NCI-H510A (cell line): ENCODE measurements at regions not wholly inside any gene's neighbourhood (a gene's known extent, or its start where the extent isn't known, plus 50 kb on each side); places are given as distances from the start of the nearest gene placed in this dataset.

Experiments
- DNase-seq: peaks from one replicate; lab custom pipeline; 2025; lab: John Stamatoyannopoulos, UW

DNA sequence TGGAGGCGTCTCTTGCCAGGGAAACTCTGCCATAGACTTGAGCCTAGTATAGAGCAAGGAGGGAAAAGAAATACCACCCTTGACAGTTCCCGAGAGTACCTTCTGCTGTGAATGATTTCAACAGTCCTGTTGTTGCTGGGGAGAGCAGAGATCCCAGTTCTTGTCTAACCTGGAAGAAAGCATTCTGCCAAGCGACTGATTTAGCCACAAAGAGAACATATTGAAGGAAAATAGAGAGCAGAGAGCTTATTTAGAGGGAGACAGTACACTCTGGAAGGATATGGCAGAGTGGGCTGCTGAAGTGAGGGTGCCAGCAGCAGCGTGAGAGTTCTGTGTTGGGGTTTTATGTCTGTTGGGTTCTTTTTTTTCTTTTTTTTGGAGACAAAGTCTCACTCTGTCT lies 966.9 kb upstream of the TMEM132C start:
- no peak for DNase-seq

DNA sequence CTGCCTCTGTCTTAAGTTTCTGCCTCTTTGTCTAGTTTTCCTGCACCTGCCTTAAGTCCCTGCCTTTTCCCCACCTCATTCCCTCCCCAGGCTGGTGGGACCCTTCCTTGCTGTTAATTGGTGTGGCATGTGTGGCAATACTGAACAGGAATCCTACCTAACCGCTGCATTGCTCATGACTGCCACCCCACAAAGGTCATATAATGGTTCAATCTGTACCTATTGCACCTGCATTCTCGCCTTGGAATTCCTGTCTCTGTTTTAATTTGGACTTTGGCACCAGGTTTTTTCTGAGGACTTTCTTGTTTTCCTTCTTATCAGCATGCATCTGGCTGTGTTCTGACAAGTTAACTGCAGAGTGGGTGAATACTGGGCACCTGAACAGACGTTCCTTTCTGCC lies 966.2 kb upstream of the TMEM132C start:
- no peak for DNase-seq

DNA sequence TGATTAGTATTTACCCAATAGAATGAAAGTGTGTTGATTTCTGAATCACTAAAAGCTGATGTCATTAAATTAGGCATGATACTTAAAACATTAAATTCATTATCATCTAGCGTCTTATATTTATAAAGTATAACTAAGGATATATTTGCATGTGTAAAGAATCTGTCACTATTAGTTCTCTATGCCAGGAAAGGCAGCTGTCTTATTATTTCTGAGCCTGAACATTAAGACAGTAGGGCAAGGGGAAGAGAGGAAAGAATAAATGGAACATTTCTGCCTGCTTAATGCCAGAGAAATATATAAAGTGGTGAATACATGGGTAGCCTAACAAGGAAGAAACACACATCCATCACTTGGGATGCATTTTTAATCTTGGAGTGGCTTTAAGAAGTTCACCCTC lies 965.1 kb upstream of the TMEM132C start:
- no peak for DNase-seq

DNA sequence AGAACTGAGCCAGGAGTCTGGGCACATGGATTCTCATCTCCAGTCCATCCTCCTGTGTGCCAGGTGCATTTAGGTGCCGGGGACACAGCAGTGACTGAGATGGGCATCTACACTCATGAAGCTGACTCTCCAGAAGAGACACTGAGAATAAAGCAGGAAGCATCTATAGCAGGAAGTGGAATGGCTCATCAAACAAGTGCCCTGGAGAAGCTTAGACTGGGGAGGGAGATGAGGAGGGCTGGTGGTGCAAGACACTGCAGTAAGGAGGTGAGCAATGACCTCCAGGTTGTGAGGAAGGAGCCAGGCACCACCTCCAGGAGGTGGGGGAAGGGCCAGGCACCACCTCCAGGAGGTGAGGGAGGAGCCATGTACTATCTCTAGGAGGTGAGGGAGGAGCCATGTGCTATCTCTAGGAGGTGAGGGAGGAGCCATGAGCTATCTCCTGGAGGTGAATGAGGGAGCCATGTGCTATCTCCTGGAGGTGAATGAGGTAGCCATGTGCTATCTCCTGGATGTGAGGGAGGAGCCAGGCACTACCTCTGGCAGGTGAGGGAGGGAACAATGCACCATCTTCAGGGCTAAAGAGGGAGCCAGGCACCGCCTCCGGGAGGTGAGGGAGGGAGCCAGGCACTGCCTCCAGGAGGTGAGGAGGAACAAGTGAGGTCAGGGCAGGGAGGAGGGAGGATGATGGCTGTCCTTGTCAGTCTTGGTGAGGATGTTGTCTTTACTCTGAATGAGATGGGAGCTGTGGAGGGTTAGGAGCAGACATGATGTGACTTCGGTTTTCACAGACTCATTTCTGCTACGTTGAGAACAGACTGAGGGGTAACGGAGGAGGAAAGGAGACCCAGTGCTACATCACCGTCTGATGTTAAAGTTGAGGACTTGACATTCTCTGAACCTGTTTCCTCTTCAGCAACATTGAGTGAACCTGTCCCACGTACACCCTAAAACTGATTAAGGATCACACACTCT lies 961.9 kb upstream of the TMEM132C start:
- no peak for DNase-seq

DNA sequence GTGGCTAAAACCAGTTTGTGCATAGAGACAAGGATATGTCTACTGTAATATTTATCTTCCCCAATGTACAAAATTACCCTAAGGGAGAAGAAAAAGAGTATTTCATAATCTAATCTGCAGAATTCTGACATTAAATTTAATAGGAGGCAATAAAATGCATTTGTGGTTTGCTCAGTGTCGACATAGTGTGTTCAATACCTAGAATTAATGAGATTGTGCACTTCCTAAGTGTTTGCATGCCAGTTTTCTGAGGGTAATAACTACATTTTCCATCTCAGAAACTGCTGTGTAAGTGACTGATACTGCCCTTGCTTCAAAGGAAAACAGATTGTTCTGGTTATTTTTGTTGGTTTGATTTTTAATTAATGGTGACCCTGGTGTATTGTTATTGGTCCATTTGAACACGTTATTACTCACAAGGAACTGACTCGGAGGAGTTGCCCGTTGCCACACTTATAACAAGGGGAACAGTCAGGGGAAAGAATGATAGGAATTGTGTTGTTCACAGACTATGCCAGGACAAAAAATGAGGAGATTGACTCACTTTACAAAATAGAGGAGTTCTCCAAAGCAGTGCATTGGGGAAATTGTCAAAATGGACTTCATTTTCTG lies 960.3 kb upstream of the TMEM132C start:
- no peak for DNase-seq

DNA sequence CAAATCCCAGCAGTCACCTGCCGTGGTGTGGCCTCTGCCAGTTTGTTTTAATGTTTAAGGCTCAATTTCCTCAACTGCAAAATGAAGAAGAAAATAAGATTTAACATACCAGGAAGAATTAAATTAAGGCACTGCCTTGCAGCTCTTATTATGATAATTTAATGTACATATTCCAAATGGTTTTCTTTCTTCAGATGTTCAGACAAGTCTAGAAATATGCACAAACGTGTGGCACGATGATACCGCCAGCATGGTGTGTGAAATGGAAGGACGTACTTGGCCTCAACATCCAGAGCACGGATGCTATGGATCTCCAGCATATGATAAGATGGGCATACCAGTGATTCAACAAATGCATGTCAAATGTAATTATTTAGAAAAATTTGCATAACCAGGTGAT lies 959.4 kb upstream of the TMEM132C start:
- no peak for DNase-seq

DNA sequence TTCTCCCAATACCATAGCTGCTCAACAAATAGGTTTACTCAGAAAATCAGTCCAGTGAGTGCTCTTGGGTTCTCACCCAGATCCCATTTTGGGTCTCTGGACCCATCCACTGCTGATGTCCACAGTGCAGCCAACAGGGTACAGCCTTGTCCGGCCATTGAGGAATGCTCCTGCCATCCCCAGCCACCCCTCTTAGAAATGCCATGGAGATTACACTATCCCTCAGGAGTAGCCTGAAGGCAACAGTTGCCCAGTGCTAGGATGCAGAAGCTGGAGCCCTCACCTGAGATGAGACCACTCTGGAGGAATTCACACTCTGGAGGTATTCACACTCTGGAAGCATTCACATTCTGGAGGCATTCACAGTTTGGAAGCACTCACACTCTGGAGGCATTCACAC lies 958.8 kb upstream of the TMEM132C start:
- DNase-seq = no peak

DNA sequence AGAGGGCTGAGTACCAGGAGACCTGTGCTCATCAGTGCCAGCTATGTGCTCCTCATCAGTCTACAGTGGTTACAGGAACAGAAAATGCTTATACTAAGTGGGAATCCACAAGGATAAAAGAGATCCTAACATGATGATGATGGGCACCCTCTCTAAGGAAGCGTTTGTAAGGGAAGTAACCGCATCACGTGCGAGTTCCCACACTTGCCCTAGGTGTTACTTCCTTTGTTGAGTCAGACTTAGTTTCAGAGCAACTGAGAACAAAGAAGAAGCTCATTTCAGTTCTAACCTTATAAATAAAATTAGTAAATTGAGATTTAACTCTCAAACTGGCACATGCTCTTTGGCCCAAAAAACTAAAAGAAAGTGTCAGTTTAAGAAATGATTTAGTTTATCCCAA lies 956.4 kb upstream of the TMEM132C start:
- DNase-seq = no peak

DNA sequence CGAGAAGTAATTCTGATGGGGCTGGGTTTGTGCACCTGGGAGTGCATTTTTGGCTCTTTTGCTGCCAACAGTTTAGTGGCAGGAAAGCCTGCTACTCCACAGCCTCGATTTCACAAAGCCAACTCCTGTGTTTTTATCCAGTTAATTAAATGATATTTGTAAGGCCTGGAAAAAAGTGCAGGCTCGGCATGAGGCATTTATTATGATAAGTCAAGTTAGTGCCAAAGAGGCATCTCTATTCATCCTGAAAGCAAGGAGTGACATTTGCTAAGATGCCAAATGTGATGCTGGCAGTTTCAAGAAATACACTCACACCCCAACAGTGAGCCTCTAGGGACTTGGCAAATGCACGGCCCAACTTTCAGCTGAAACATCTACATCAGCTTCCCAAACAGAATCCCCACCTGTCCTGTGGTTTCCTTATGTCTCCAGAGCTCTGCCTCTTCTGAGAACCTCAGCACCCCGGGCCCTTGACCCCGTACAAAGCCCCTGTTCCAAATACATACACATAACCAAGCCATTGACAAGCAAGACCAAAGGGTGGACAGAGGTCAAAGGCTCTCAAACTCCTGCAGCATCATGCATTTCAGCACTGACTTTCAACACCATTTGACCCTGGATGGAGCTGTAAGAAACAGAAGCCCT lies 955.1 kb upstream of the TMEM132C start:
- DNase-seq = no peak

DNA sequence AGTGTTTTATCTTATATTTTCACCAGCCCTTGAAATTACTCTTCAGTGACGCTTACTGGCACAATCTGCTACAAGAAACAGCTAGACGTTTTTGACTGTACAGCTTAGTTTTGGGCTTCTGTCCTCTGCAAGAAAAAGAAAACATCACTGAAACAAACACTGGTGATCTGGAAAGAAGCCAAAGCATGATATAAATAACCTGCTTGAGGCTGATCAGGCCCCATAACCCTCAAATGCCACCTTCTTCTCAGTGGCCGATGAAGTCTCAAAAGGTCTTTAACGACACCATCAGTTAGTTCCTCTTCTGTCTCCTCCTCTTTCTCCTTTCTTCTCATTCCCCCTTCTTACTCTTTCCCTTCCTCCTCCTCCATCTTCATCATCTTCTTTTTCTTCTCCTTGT lies 942.3 kb upstream of the TMEM132C start:
- DNase-seq = no peak

DNA sequence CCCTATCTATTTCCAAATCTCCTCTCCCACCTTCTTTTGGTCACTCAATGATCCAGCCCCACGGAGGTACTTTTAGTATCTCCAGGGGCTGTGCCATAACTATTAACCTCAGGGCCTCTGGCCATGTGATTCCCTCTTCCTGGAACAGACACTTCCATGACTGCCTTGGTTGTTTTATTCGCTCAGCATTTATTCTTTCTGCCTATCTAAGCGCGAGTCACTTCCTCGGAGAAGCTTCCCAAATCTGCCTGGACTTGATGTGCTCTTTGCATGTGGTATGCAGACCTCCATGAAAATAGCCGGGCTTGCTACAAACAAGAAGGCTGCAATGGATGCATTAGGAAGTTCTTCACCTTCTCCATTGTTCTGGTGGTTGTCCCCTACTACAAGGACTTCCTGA lies 939.0 kb upstream of the TMEM132C start:
- no peak for DNase-seq

DNA sequence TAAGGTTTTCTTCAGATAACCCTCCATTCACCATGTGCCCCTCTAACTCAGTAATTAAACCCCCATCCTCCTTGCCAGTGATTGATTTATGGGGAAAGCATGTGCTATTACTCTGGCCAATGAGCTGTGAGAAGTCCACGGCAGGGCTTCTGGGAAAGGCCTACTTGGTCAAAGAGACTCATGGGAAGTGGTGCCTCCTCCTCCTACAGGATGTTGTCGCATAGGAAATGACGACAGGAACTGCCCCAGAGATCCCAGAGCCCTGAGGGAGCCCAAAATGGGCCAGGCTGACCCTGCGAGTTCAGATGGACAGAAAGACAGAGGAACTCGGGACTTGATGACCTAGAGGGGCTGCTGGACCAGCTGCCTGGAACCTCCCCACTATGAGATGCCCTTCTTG lies 938.1 kb upstream of the TMEM132C start:
- DNase-seq = no peak

DNA sequence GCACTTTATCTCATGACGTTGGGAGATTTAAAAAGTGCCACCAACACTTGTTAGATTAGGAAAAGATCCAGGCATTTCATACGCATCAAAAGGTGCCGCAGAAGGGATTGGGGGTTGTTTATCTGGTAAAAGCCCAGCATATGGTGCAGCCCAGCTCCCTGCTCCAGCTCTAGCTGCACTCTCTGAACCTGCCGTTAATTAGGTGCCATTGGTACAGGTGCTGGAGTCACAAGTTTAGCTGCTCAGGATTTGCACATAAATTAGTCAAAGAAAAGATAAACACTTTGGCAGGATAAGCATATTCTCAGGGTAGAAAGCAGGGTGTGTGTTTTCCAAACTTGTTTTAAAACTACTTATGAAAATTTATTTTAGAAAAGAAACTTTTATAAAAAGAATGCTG lies 932.6 kb upstream of the TMEM132C start:
- DNase-seq = no peak

DNA sequence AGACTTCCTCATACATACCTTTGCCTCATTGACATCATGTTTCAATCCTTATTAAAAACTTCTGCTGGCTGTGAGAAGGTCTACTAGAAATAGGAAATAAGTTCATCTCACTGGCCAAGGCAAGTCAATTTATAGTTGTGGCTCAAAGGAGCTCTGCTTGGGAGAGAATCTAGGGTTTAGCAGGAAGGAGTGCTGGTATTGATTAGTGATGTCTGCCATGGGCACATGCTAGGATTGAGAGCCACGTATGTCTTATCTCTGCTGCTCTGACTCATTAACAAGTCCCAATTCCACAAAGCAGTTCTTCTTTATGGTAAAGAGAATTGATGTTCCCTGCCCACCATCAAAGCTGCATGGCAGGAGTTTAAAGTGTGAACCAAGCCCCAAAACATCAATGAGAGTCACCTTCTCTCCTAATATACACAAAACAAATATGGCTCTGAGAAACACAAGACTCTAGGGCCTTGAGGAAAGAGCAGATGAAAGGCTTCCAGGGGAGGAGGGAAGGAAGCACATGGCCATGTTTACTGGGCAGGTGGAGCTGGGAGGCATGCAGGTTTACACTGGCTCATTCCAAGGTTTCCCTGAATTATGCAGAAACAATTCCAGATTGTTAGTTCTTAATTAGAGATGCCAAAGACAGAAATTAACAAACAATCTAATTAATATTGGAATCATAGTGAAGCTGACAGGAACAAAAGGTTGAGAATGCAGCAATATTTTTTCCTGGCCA lies 931.9 kb upstream of the TMEM132C start:
- DNase-seq = no peak

DNA sequence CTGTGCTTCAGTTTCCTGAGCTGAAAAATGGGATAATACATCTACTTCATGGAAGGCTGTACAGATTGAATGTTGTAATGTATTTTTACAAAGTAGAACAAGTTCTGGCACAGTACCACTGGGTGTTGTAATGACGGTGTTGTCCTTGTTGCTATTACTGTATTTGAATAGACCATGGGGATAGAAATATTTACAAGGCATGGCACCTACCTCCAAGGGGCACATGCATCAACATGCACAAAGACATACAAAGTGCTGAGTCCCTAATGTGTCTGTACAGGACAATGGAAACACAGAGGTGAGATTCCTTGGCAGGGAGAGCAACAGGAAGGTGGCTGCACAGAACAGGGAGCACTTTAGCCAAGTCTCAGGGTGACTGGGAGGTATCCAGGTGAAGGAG lies 930.6 kb upstream of the TMEM132C start:
- DNase-seq = no peak

DNA sequence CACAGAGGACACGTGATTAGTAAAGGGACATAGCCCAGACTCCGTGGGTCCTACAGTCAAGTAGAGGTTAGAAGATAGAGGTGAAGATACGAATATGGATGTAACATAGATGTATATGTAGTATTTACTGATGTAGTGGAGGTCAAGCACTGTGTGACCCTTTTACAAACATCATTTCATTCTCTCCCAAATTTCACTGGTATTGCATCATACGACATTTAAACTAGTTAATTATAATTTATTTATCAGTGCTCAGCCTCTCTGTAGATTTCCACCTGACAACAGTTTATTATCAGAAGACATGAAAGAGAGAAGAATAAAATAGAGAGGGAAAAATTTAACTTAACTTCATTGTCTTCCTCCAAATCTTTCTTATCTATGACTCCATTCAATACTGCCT lies 927.9 kb upstream of the TMEM132C start:
- no peak for DNase-seq

DNA sequence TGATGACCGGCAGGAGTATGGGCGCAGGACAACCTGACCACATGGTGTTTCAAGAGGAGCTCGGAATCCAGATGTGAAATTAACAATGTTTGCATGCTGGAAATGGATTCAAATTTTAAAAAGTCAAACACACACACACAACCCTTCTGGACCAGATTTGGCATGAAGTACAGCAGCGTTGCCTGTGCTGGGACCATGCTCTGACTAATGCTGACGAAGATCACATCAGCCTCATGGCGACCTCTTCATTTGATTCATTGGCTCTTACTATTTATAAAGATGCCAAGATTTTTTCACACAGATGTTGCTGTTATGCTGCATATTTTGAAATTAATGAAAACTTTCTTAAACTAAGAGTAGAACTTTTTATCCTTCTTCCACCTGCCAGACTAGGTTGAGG lies 926.6 kb upstream of the TMEM132C start:
- no peak for DNase-seq

DNA sequence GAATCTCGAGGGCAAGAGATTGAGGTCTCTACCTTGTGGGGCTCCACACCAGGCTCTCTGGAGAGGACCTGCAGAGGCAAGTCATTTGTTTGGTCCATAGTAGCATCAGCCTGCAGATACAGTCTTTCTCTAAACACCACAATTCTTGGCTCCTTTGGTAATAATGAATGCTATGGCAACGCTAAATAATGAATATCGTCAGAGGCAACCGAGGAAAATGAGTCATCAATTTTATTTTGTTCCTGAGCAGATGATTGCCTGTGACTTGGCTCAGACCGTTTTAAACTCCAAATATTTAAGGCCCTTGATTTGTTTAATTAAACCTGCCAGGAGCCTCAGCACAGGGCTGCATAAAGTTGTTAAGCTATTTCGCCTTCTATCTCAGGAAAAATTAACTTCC lies 924.1 kb upstream of the TMEM132C start:
- no peak for DNase-seq

DNA sequence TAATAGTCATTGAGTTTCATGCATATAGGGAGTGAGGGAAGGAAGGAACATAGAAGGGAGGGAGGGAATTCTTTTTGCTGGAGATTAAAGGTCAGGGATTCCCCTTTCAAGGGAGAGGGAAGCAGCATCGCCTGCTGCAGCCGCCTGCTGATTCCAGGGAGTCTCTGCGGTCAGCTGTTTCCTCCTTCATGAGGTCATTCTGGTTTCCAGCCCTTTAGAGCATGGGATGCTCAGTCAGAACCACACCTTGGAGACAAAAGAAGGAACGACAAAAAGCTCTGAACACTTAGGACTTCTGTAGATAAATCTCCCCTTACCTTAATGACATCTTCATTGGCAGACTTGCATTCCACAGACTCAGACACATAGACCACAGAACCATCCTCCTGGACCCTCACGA lies 923.0 kb upstream of the TMEM132C start:
- DNase-seq = no peak

DNA sequence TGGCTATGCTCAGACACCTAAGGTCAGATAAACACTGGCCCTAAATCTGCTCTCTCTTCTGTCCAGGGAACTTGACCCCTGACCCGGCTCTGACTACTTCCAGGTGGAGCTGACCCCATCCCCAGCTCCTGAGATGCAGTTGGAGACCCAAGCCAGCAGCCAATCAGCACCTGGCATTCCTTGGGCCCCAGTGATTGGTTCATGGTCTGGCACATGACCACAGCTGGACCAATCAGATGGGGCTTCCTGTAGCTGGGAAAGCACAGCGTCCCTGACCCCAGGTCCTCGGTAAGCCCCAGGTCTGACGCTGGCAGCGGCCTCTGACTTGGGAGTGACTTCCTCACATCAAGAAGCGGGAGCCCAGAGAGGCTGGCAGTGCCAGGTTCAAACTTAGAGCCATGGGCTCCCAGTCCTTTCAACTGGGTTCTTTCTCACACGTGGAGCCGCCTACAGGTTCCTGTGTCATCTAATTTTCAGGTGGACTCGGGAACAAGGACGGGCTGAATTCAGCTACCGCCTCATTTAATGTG lies 915.4 kb upstream of the TMEM132C start:
- DNase-seq = no peak

DNA sequence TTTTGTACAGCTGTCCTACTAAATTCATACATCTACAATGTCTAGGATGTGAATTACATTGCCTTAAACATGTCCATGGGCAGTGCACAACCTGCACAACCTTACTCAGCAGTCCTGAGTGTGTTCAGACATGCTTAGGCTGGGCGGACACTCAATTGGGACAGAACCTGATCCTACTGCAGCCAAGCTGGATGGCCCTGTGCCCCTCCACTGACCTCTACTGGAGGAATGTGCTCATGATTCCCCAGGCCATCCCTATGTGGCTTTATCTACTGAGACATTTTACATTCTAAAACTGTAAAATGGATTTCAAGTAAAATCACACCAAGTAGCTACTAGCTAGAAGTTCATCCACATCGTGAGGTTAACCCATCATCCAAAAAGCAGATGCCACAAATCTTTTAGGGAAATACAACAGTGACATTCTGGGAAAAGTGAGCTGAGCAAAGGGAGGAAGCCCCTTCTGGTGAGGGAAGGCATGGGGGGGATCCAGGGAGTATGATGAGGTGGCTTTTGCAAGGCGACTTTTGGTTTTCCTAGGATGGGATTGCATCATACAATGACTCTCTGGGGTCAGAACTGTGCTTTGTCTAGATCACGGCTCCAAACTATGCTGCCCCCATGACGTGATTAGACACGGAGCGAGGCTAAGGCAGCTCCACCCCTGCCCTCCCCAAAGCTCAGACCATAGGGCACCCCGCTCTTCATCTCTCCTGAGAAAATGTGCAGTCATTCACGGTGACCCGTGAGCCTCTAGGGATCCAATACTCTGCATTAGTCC lies 911.7 kb upstream of the TMEM132C start:
- DNase-seq = no peak
